ENCODE measurements at regions not wholly inside any gene's neighbourhood (a gene's known extent, or its start where the extent isn't known, plus 50 kb on each side); places are given as distances from the start of the nearest gene placed in this dataset.

GRCh38 chr12:19614601-19615383, 175.5 kb downstream of the AEBP2 start:
- TF ChIP-seq REST (IDR thresholded peaks at IDR 0.05; ENCODE audit: low read depth) (no peak), NFIC (IDR thresholded peaks at IDR 0.05) (no peak), CEBPB (IDR thresholded peaks at IDR 0.05) (no peak), EP300 (IDR thresholded peaks at IDR 0.05; ENCODE audit: borderline replicate concordance) (no peak), EGR1 (IDR thresholded peaks at IDR 0.05) (no peak), MAX (IDR thresholded peaks at IDR 0.05) (no peak), FOXM1 (IDR thresholded peaks at IDR 0.05; ENCODE audit: borderline replicate concordance, low read depth) (no peak), ZBTB7A (IDR thresholded peaks at IDR 0.05; ENCODE audit: low read depth) (no peak), RAD21 (IDR thresholded peaks at IDR 0.05; ENCODE audit: low read depth) (no peak), YY1 (IDR thresholded peaks at IDR 0.05; ENCODE audit: low read depth) (no peak), USF1 (IDR thresholded peaks at IDR 0.05) (no peak), TCF12 (IDR thresholded peaks at IDR 0.05; ENCODE audit: low read depth) (no peak), TEAD4 (IDR thresholded peaks at IDR 0.05) (no peak), CREB1 (IDR thresholded peaks at IDR 0.05; ENCODE audit: low read depth) (no peak), TAF1 (IDR thresholded peaks at IDR 0.05; ENCODE audit: low read depth) (no peak)

- no peak for TF ChIP-seq CREB1 (IDR thresholded peaks at IDR 0.05; ENCODE audit: low read depth)
- TF ChIP-seq REST (IDR thresholded peaks at IDR 0.05; ENCODE audit: low read depth): no peak
- no peak for TF ChIP-seq TCF12 (IDR thresholded peaks at IDR 0.05; ENCODE audit: low read depth)
- no peak for TF ChIP-seq RAD21 (IDR thresholded peaks at IDR 0.05; ENCODE audit: low read depth)
- TF ChIP-seq FOXM1 (IDR thresholded peaks at IDR 0.05; ENCODE audit: borderline replicate concordance, low read depth): no peak
- no peak for TF ChIP-seq ZBTB7A (IDR thresholded peaks at IDR 0.05; ENCODE audit: low read depth)
- no peak for TF ChIP-seq CEBPB (IDR thresholded peaks at IDR 0.05)
- no peak for TF ChIP-seq EGR1 (IDR thresholded peaks at IDR 0.05)
- no peak for TF ChIP-seq USF1 (IDR thresholded peaks at IDR 0.05)
- no peak for TF ChIP-seq MAX (IDR thresholded peaks at IDR 0.05)
- TF ChIP-seq YY1 (IDR thresholded peaks at IDR 0.05; ENCODE audit: low read depth): no peak
- TF ChIP-seq NFIC (IDR thresholded peaks at IDR 0.05): no peak
- TF ChIP-seq EP300 (IDR thresholded peaks at IDR 0.05; ENCODE audit: borderline replicate concordance): no peak
- no peak for TF ChIP-seq TAF1 (IDR thresholded peaks at IDR 0.05; ENCODE audit: low read depth)
- no peak for TF ChIP-seq TEAD4 (IDR thresholded peaks at IDR 0.05)
These were observed 176.1 kb downstream of the AEBP2 start for GRCh38 chr12:19615384-19615725.

- TF ChIP-seq TAF1 (IDR thresholded peaks at IDR 0.05; ENCODE audit: low read depth) (no peak), NFIC (IDR thresholded peaks at IDR 0.05) (no peak), FOXM1 (IDR thresholded peaks at IDR 0.05; ENCODE audit: borderline replicate concordance, low read depth) (no peak), ZBTB7A (IDR thresholded peaks at IDR 0.05; ENCODE audit: low read depth) (no peak), TCF12 (IDR thresholded peaks at IDR 0.05; ENCODE audit: low read depth) (no peak), TEAD4 (IDR thresholded peaks at IDR 0.05) (no peak), RAD21 (IDR thresholded peaks at IDR 0.05; ENCODE audit: low read depth) (no peak), EGR1 (IDR thresholded peaks at IDR 0.05) (no peak), USF1 (IDR thresholded peaks at IDR 0.05) (no peak), YY1 (IDR thresholded peaks at IDR 0.05; ENCODE audit: low read depth) (no peak), MAX (IDR thresholded peaks at IDR 0.05) (no peak), CEBPB (IDR thresholded peaks at IDR 0.05) (no peak), EP300 (IDR thresholded peaks at IDR 0.05; ENCODE audit: borderline replicate concordance) (no peak), REST (IDR thresholded peaks at IDR 0.05; ENCODE audit: low read depth) (no peak), CREB1 (IDR thresholded peaks at IDR 0.05; ENCODE audit: low read depth) (no peak)
These were observed 177.5 kb downstream of the AEBP2 start for GRCh38 chr12:19616781-19617180.
